ENCODE measurements at regions not wholly inside any gene's neighbourhood (a gene's known extent, or its start where the extent isn't known, plus 50 kb on each side); places are given as distances from the start of the nearest gene placed in this dataset.

- no peaks in the 10 kb centered on the region for H3K36me3 ChIP-seq (replicated peaks in 1 of 2; ENCODE audit: control insufficient read depth in 1 of 2, insufficient read depth in 2 of 2, low read length in 2 of 2)
- no peak overlapping the region for H3K27ac ChIP-seq (ENCODE audit: extremely low read length, insufficient read depth, low read length)
- BruUV-seq (replicated peaks), result no TSS peak
- H2AFZ ChIP-seq (ENCODE audit: low read length), result no peak overlapping the region
- WGBS (ENCODE audit: low lambda C conversion rate), result 20% methylated on average over 3 of the region's 3 CpGs
- no peak overlapping the region for H3K4me3 ChIP-seq (replicated peaks in 1 of 3; ENCODE audit: insufficient read depth in 1 of 3, low read depth in 2 of 3, low read length in 3 of 3)
- intact Hi-C loops (cut with micrococcal nuclease; ENCODE audit: unreplicated experiment), result no loop called here
- ATAC-seq, result no peak
- DNase-seq (ENCODE audit: low spot score), result no peak
- no peaks in the 10 kb centered on the region for H3K79me2 ChIP-seq (ENCODE audit: insufficient read depth, low read length)
- ChIA-PET CTCF (ENCODE audit: low intra/inter-chr PET ratio, low total read pairs) (no interaction called here), POLR2A (no interaction called here)
- no peak for TF ChIP-seq CBX2 (IDR thresholded peaks at IDR 0.05; ENCODE audit: low read depth, low read length)
- no peak for TF ChIP-seq CBX2 (CRISPR knock-in tag; IDR thresholded peaks at IDR 0.05; ENCODE audit: low read depth)
- TF ChIP-seq DZIP1 (CRISPR knock-in tag; IDR thresholded peaks at IDR 0.05), result no peak
- TF ChIP-seq CHD4 (IDR thresholded peaks at IDR 0.05; ENCODE audit: borderline replicate concordance, low read length), result no peak
- no peak for TF ChIP-seq BCL3 (CRISPR knock-in tag; IDR thresholded peaks at IDR 0.05)
- no peak for TF ChIP-seq CTCF (CRISPR knock-in tag; IDR thresholded peaks at IDR 0.05)
- H3K9me3 ChIP-seq (ENCODE audit: low read length), result no peaks in the 10 kb centered on the region
- H3K9ac ChIP-seq (ENCODE audit: insufficient read depth, low read depth, low read length), result no peak overlapping the region
- no peaks in the 10 kb centered on the region for H4K20me1 ChIP-seq (ENCODE audit: insufficient read depth, low read length)
- FAIRE-seq, result no peak
- in situ Hi-C loops (cut with HindIII; ENCODE audit: extremely low pct_ligation_motif_present, low pct_unique_long_range_greater_than_20kb), result no loop called here
- H3K4me1 ChIP-seq (ENCODE audit: insufficient read depth, low read length), result no peaks in the 10 kb centered on the region
- H3K27me3 ChIP-seq (ENCODE audit: control insufficient read depth in 1 of 2, insufficient read depth in 2 of 2, low read length in 2 of 2), result no peaks in the 10 kb centered on the region
- no peak overlapping the region for H3K4me2 ChIP-seq (ENCODE audit: low read depth, low read length)
Measured at GRCh38 chr13:63299866-63300394, 1884.3 kb upstream of the PCDH20 start.
